Epithelial cell of esophagus (primary cell): ENCODE measurements at regions not wholly inside any gene's neighbourhood (a gene's known extent, or its start where the extent isn't known, plus 50 kb on each side); places are given as distances from the start of the nearest gene placed in this dataset.

Experiments
- DNase-seq: peaks from one replicate; pipeline ENCODE4 v3.0.0; 2010; ENCODE audit warnings: low read depth
- H3K4me3 ChIP-seq: 2 replicates; pipeline ENCODE4 v1.5.1; 2011; ENCODE audit warnings: mild to moderate bottlenecking, low read length, control low read depth
- CTCF ChIP-seq: IDR thresholded peaks from 2 replicates; pipeline ENCODE4 v1.5.1; 2011; ENCODE audit warnings: low read depth, mild to moderate bottlenecking, low read length, control low read depth, inconsistent platforms; ENCODE audit not compliant: insufficient read depth; ENCODE audit errors: missing control alignments

GRCh38 chr5:124905256-124906130 lies 159.1 kb upstream of the ZNF608 start:
- H3K4me3 ChIP-seq, result no peak overlapping the region
- TF ChIP-seq CTCF, result no peak
- no peak for DNase-seq

GRCh38 chr5:124906339-124907097 lies 160.1 kb upstream of the ZNF608 start:
- peak; percentile 71 for DNase-seq
- no peak overlapping the region for H3K4me3 ChIP-seq
- TF ChIP-seq CTCF, result no peak

GRCh38 chr5:124907098-124907644 lies 160.7 kb upstream of the ZNF608 start:
- peak; percentile 54 for DNase-seq
- no peak for TF ChIP-seq CTCF
- H3K4me3 ChIP-seq, result no peak overlapping the region

- no peak overlapping the region for H3K4me3 ChIP-seq
- peak; percentile 93 for DNase-seq
These were observed 162.4 kb upstream of the ZNF608 start for GRCh38 chr5:124908581-124909451.

GRCh38 chr5:124909734-124910133 lies 163.3 kb upstream of the ZNF608 start:
- no peak overlapping the region for H3K4me3 ChIP-seq
- DNase-seq, result no peak
- TF ChIP-seq CTCF, result no peak

More at GRCh38 chr5:124908581-124909451, 162.4 kb upstream of the ZNF608 start:
- TF ChIP-seq CTCF, result no peak

GRCh38 chr5:124910354-124911016 lies 164.0 kb upstream of the ZNF608 start:
- no peak for TF ChIP-seq CTCF
- DNase-seq, result no peak
- no peak overlapping the region for H3K4me3 ChIP-seq
